Endothelial cell of umbilical vein (primary cell): ENCODE measurements at regions not wholly inside any gene's neighbourhood (a gene's known extent, or its start where the extent isn't known, plus 50 kb on each side); places are given as distances from the start of the nearest gene placed in this dataset.

ENCODE experiments used
- BruUV-seq: library from RNA; stranded (reverse); fragments of 400-500 nt; replicated peaks from 2 replicates; lab custom pipeline; 2021; lab: Mats Ljungman, UMichigan
- CTCF ChIA-PET: fragments of 300-600, 350-600 bp; sonication (Branson Sonifier 250); formaldehyde crosslinking; loops from one replicate; lab custom pipeline; 2021; ENCODE audit warnings: antibody characterized with exemption, inconsistent platforms; lab: Charles Lee
- POLR2A ChIA-PET: fragments of 300-600, 350-600 bp; sonication (Branson Sonifier 250); formaldehyde crosslinking; loops from one replicate; lab custom pipeline; 2021; ENCODE audit warnings: antibody characterized with exemption, inconsistent platforms; lab: Charles Lee
- DNase-seq: peaks from one replicate; pipeline ENCODE4 v3.0.0-alpha.2; 2011; ENCODE audit warnings: low read depth, low spot score
- FAIRE-seq: peaks from 2 replicates; lab custom pipeline; 2011; peaks lifted over from hg19 to GRCh38; lab: Jason Lieb, UNC
- H2AFZ ChIP-seq: 2 replicates; pipeline ENCODE4 v1.6.0; 2012; ENCODE audit warnings: low read depth, low read length, control low read depth, inconsistent platforms
- H3K27ac ChIP-seq: 2 replicates; pipeline ENCODE4 v1.5.1; 2011; ENCODE audit warnings: low read depth, mild to moderate bottlenecking, control low read depth, low read length, moderate library complexity; ENCODE audit not compliant: insufficient read depth
- H3K27me3 ChIP-seq, 2 experiments: 2 replicates each; pipeline versions ENCODE4 v1.6.0 to v1.6.1; 2011; ENCODE audit warnings: low read length in 2 of 2, mixed read lengths in 1 of 2; ENCODE audit not compliant: control insufficient read depth in 2 of 2, insufficient read depth in 2 of 2
- H3K36me3 ChIP-seq, 2 experiments: 2 replicates in 1 of 2; 3 replicates in 1 of 2; pipeline ENCODE4 v1.5.1; 2011; ENCODE audit warnings: low read length in 2 of 2, mild to moderate bottlenecking in 1 of 2, moderate library complexity in 1 of 2; ENCODE audit not compliant: control insufficient read depth in 2 of 2, insufficient read depth in 2 of 2; ENCODE audit errors: extremely low read depth in 1 of 2
- H3K4me1 ChIP-seq: 3 replicates; pipeline ENCODE4 v1.5.1; 2011; ENCODE audit warnings: mild to moderate bottlenecking, low read length; ENCODE audit not compliant: control insufficient read depth, insufficient read depth; ENCODE audit errors: extremely low read depth
- H3K4me2 ChIP-seq: 2 replicates; pipeline ENCODE4 v1.6.1; 2011; ENCODE audit warnings: low read length, control low read depth, mixed read lengths; ENCODE audit not compliant: insufficient read depth
- H3K4me3 ChIP-seq, 3 experiments: fragments of 200-600 bp in 1 of 3; sonication (generic), shearing (Covaris generic) in 1 of 3; replicated peaks in 1 of 3; 2 replicates each; pipeline ENCODE4 v1.5.1; 2011 to 2016; ENCODE audit warnings: control low read depth in 3 of 3, low read length in 3 of 3, mild to moderate bottlenecking in 2 of 3, inconsistent platforms in 1 of 3, low read depth in 1 of 3, moderate library complexity in 1 of 3; ENCODE audit not compliant: insufficient read depth in 1 of 3
- H3K79me2 ChIP-seq: 2 replicates; pipeline ENCODE4 v1.6.0; 2012; ENCODE audit warnings: low read length, inconsistent platforms; ENCODE audit not compliant: control insufficient read depth, insufficient read depth
- H3K9ac ChIP-seq: replicated peaks from 2 replicates; pipeline ENCODE3; 2011; ENCODE audit warnings: low read length, control low read depth; ENCODE audit not compliant: insufficient read depth; ENCODE audit errors: extremely low read depth
- H3K9me1 ChIP-seq: replicated peaks from 3 replicates; pipeline ENCODE4 v1.6.0; 2011; ENCODE audit warnings: mild to moderate bottlenecking, low read length; ENCODE audit not compliant: control insufficient read depth, insufficient read depth; ENCODE audit errors: extremely low read depth
- H3K9me3 ChIP-seq: replicated peaks from 2 replicates; pipeline ENCODE4 v1.5.1; 2012; ENCODE audit warnings: low read length, inconsistent platforms; ENCODE audit not compliant: control insufficient read depth, insufficient read depth
- H4K20me1 ChIP-seq: replicated peaks from 2 replicates; pipeline ENCODE3; 2011; ENCODE audit warnings: mild to moderate bottlenecking, low read length; ENCODE audit not compliant: control insufficient read depth, insufficient read depth; ENCODE audit errors: extremely low read depth
- CTCF ChIP-seq, 2 donors: IDR thresholded peaks; 1 replicate in 1 of 2; 2 replicates in 1 of 2; pipeline ENCODE4 v1.5.1; 2011; ENCODE audit warnings: low read length in 2 of 2, mild to moderate bottlenecking in 2 of 2, moderate library complexity in 2 of 2, control low read depth in 1 of 2, inconsistent platforms in 1 of 2, low read depth in 1 of 2; ENCODE audit not compliant: insufficient read depth in 1 of 2; ENCODE audit errors: extremely low read depth in 1 of 2
- FOS ChIP-seq: IDR thresholded peaks from 2 replicates; pipeline ENCODE4 v1.6.1; 2011; ENCODE audit warnings: mild to moderate bottlenecking, low read length, moderate library complexity, borderline replicate concordance; ENCODE audit not compliant: insufficient read depth
- GATA2 ChIP-seq: IDR thresholded peaks from 2 replicates; pipeline ENCODE4 v1.7.0; 2011; ENCODE audit warnings: low read depth, mild to moderate bottlenecking, moderate library complexity, mixed read lengths, low read length; ENCODE audit not compliant: insufficient read length, insufficient read depth
- JUN ChIP-seq: IDR thresholded peaks from 2 replicates; pipeline ENCODE4 v1.6.1; 2011; ENCODE audit warnings: borderline replicate concordance, low read depth; ENCODE audit not compliant: insufficient read length, insufficient read depth
- MYC ChIP-seq: IDR thresholded peaks from one replicate; pipeline ENCODE4 v1.6.1; 2011; ENCODE audit warnings: mild to moderate bottlenecking, low read depth, low read length
- POLR2A ChIP-seq: IDR thresholded peaks from 2 replicates; pipeline ENCODE4 v1.6.1; 2012; ENCODE audit warnings: low read depth, mild to moderate bottlenecking, control low read depth, low read length
- dilution Hi-C: fragments of 300-500 bp; cut with MboI; formaldehyde crosslinking; loops from one replicate; pipeline ENCODE4 v1.15.0; 2019; ENCODE audit warnings: low sequenced_read_pairs; ENCODE audit not compliant: extremely low pct_ligation_motif_present
- intact Hi-C: fragments of 100-400 bp; cut with micrococcal nuclease; formaldehyde crosslinking; loops from one replicate; pipeline ENCODE4 v1.10.0; 2022

DNA sequence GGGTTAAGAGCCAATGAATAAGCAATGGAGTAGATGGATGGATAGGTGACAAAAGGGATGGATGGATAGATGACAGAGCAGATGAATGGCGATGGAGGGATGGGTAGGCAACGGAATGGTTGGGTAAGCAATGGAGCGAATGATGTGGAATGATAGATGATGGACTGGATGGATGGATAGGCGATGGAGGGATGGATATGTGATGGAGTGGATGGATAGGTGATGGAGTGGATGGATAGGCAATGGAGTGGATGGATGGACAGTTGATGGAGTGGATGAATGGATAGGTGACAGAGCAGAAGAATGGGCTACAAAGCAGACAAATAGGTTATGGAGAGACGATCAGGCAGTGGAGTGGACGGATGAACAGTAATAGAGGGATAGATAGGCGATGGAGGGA lies 269.6 kb downstream of the TEX29 start:
- no peak for FAIRE-seq

More for the DNA sequence above, 269.6 kb downstream of the TEX29 start:
- H3K27me3 ChIP-seq: no peaks in the 10 kb centered on the region
- H3K27ac ChIP-seq: no peak overlapping the region
- POLR2A ChIA-PET: no interaction called here
- DNase-seq: no peak
- no peak for TF ChIP-seq POLR2A
- no peak for TF ChIP-seq CTCF (IDR thresholded peaks at IDR 0.05; ENCODE audit: extremely low read depth in 1 of 2, insufficient read depth in 1 of 2, low read depth in 1 of 2, low read length in 2 of 2)
- TF ChIP-seq FOS: no peak
- TF ChIP-seq GATA2: no peak
- TF ChIP-seq JUN: no peak
- no peak for TF ChIP-seq MYC
- CTCF ChIA-PET: no interaction called here
- H4K20me1 ChIP-seq: no peaks in the 10 kb centered on the region
- no peak overlapping the region for H2AFZ ChIP-seq
- no TSS peak for BruUV-seq
- H3K9me3 ChIP-seq: peaks cover 4% of the 10 kb centered on the region
- H3K9ac ChIP-seq: no peak overlapping the region
- no peaks in the 10 kb centered on the region for H3K36me3 ChIP-seq
- dilution Hi-C loops: no loop called here
- H3K79me2 ChIP-seq: no peaks in the 10 kb centered on the region
- intact Hi-C loops: no loop called here
- H3K4me1 ChIP-seq: no peaks in the 10 kb centered on the region
- H3K4me2 ChIP-seq: no peak overlapping the region
- H3K9me1 ChIP-seq: no peaks in the 10 kb centered on the region
- no peak overlapping the region for H3K4me3 ChIP-seq
